ENCODE measurements at regions not wholly inside any gene's neighbourhood (a gene's known extent, or its start where the extent isn't known, plus 50 kb on each side); places are given as distances from the start of the nearest gene placed in this dataset.
"Not testable (repeated sequence)": the region's sequence is repeated elsewhere in the genome, so short reads cannot be mapped to it uniquely, and the experiment has no call there.

- no peak for DNase-seq
These were observed 101.7 kb upstream of the SEC14L1 start for GRCh38 chr17:77038884-77039555.

- DNase-seq = no peak
These were observed 98.1 kb upstream of the SEC14L1 start for GRCh38 chr17:77042476-77043231.

GRCh38 chr17:77045441-77046041, 95.2 kb upstream of the SEC14L1 start:
- DNase-seq = no peak

GRCh38 chr17:77049440-77049839, 91.3 kb upstream of the SEC14L1 start:
- no peak for DNase-seq

GRCh38 chr17:77050901-77051300, 89.9 kb upstream of the SEC14L1 start:
- not testable (repeated sequence) for DNase-seq

- no peak for DNase-seq
These were observed 85.8 kb upstream of the SEC14L1 start for GRCh38 chr17:77054936-77055335.

- DNase-seq = no peak
These were observed 85.3 kb upstream of the SEC14L1 start for GRCh38 chr17:77055453-77055852.

- DNase-seq = no peak
These were observed 82.8 kb upstream of the SEC14L1 start for GRCh38 chr17:77058016-77058415.

- no peak for DNase-seq
These were observed 79.1 kb upstream of the SEC14L1 start for GRCh38 chr17:77061669-77062068.

- no peak for DNase-seq
These were observed 76.2 kb upstream of the SEC14L1 start for GRCh38 chr17:77064598-77064997.

GRCh38 chr17:77066165-77066564, 74.6 kb upstream of the SEC14L1 start:
- no peak for DNase-seq

GRCh38 chr17:77066726-77067409, 73.9 kb upstream of the SEC14L1 start:
- DNase-seq = not testable (repeated sequence)

- no peak for DNase-seq
These were observed 71.9 kb upstream of the SEC14L1 start for GRCh38 chr17:77068915-77069314.

- DNase-seq = no peak
These were observed 69.9 kb upstream of the SEC14L1 start for GRCh38 chr17:77070888-77071279.

GRCh38 chr17:77071925-77072490, 68.8 kb upstream of the SEC14L1 start:
- DNase-seq = no peak

GRCh38 chr17:77072670-77073069, 68.1 kb upstream of the SEC14L1 start:
- DNase-seq = no peak

GRCh38 chr17:77074681-77075080, 66.1 kb upstream of the SEC14L1 start:
- no peak for DNase-seq

GRCh38 chr17:77076124-77076830, 64.5 kb upstream of the SEC14L1 start:
- no peak for DNase-seq

GRCh38 chr17:77083531-77083930, 57.2 kb upstream of the SEC14L1 start:
- no peak for DNase-seq

GRCh38 chr17:77085926-77086432, 54.8 kb upstream of the SEC14L1 start:
- no peak for DNase-seq

GRCh38 chr17:77086433-77087010, 54.2 kb upstream of the SEC14L1 start:
- peak; percentile 73 for DNase-seq

Data from kidney glomerular epithelial cell (primary cell).